ENCODE measurements at regions not wholly inside any gene's neighbourhood (a gene's known extent, or its start where the extent isn't known, plus 50 kb on each side); places are given as distances from the start of the nearest gene placed in this dataset.

- Histone ChIP-seq H3K36me3 (no peaks in the 10 kb centered on the region), H3K27me3 (no peaks in the 10 kb centered on the region), H3K4me1 (ENCODE audit: insufficient read depth) (no peaks in the 10 kb centered on the region), H3K27ac (no peak overlapping the region), H3K4me3 (no peak overlapping the region), H3K9me3 (no peaks in the 10 kb centered on the region)
- no peak for TF ChIP-seq POLR2A (IDR thresholded peaks at IDR 0.05)
- no peak for TF ChIP-seq CTCF (IDR thresholded peaks at IDR 0.05)
- no peak for TF ChIP-seq EP300 (IDR thresholded peaks at IDR 0.05)
- intact Hi-C loops (cut with DNase I): no loop called here
- DNase-seq: no peak
- WGBS, 3 donors: 91 to 95% (median 95%) methylated on average over 4 of the region's 4 CpGs
Measured at GRCh38 chr2:146130290-146130689, 1610.4 kb upstream of the ZEB2 start.

- WGBS, 3 donors: 50 to 68% (median 61%) methylated on average over 2 of the region's 2 CpGs
- Histone ChIP-seq H3K4me1 (ENCODE audit: insufficient read depth) (no peaks in the 10 kb centered on the region), H3K27me3 (no peaks in the 10 kb centered on the region), H3K4me3 (no peak overlapping the region), H3K36me3 (no peaks in the 10 kb centered on the region), H3K27ac (no peak overlapping the region), H3K9me3 (no peaks in the 10 kb centered on the region)
- DNase-seq: no peak
- intact Hi-C loops (cut with DNase I): no loop called here
- TF ChIP-seq POLR2A (IDR thresholded peaks at IDR 0.05) (no peak), CTCF (IDR thresholded peaks at IDR 0.05) (no peak), EP300 (IDR thresholded peaks at IDR 0.05) (no peak)
Measured at GRCh38 chr2:146129231-146129630, 1609.3 kb upstream of the ZEB2 start.

- DNase-seq: no peak
- Histone ChIP-seq H3K4me3 (no peak overlapping the region), H3K27ac (no peak overlapping the region), H3K36me3 (no peaks in the 10 kb centered on the region), H3K27me3 (no peaks in the 10 kb centered on the region), H3K9me3 (no peaks in the 10 kb centered on the region), H3K4me1 (ENCODE audit: insufficient read depth) (no peaks in the 10 kb centered on the region)
- WGBS, 3 donors: 82 to 95% (median 91%) methylated on average over 3 of the region's 3 CpGs
- TF ChIP-seq EP300 (IDR thresholded peaks at IDR 0.05) (no peak), POLR2A (IDR thresholded peaks at IDR 0.05) (no peak)
- intact Hi-C loops (cut with DNase I): no loop called here
Measured at GRCh38 chr2:146128216-146128615, 1608.3 kb upstream of the ZEB2 start.

DNA sequence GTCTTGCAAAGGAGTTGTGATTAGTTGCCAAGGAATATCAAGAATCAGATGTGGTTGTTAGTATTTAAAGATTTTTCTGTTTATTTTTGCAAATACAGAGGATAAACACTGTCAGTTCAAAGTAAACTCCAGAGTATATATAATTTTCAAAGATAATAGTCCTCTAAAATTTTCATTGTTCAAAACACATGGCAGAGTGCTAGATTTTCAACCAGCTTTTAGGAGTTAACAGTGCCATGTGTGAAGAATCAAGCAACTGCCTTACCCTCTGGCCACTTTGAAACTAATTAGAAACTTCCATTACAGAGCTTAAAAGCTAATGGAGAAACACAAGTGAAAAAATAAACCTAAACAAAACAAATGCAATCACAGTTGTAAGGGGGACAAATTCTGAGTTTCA lies 1605.6 kb upstream of the ZEB2 start:
- Histone ChIP-seq H3K36me3 (no peaks in the 10 kb centered on the region), H3K4me3 (no peak overlapping the region), H3K9me3 (no peaks in the 10 kb centered on the region), H3K4me1 (ENCODE audit: insufficient read depth) (no peaks in the 10 kb centered on the region), H3K27me3 (no peaks in the 10 kb centered on the region), H3K27ac (no peak overlapping the region)
- DNase-seq: no peak
- no peak for TF ChIP-seq EP300 (IDR thresholded peaks at IDR 0.05)
- intact Hi-C loops (cut with DNase I): no loop called here

- TF ChIP-seq POLR2A (IDR thresholded peaks at IDR 0.05): no peak
- no peak for TF ChIP-seq CTCF (IDR thresholded peaks at IDR 0.05)
- no peak for TF ChIP-seq EP300 (IDR thresholded peaks at IDR 0.05)
- Histone ChIP-seq H3K36me3 (no peaks in the 10 kb centered on the region), H3K27me3 (no peaks in the 10 kb centered on the region), H3K4me1 (ENCODE audit: insufficient read depth) (no peaks in the 10 kb centered on the region), H3K4me3 (no peak overlapping the region), H3K9me3 (no peaks in the 10 kb centered on the region), H3K27ac (no peak overlapping the region)
- 53 to 76% (median 68%) methylated on average over 2 of the region's 2 CpGs for WGBS, 3 donors
- intact Hi-C loops (cut with DNase I): no loop called here
- DNase-seq: no peak
Measured at GRCh38 chr2:146124741-146125140, 1604.8 kb upstream of the ZEB2 start.

- no peaks in the 10 kb centered on the region for H3K36me3 ChIP-seq
- no peaks in the 10 kb centered on the region for H3K9me3 ChIP-seq
- H3K27ac ChIP-seq: no peak overlapping the region
- 39 to 57% (median 42%) methylated on average over 1 of the region's 1 CpG for WGBS, 3 donors
- intact Hi-C loops (cut with DNase I): no loop called here
- no peaks in the 10 kb centered on the region for H3K4me1 ChIP-seq (ENCODE audit: insufficient read depth)
- no peak for DNase-seq
- H3K4me3 ChIP-seq: no peak overlapping the region
- H3K27me3 ChIP-seq: no peaks in the 10 kb centered on the region
- no peak for TF ChIP-seq EP300 (IDR thresholded peaks at IDR 0.05)
- no peak for TF ChIP-seq CTCF (IDR thresholded peaks at IDR 0.05)
- no peak for TF ChIP-seq POLR2A (IDR thresholded peaks at IDR 0.05)
Measured at GRCh38 chr2:146123714-146124113, 1603.8 kb upstream of the ZEB2 start.
